ENCODE measurements at regions not wholly inside any gene's neighbourhood (a gene's known extent, or its start where the extent isn't known, plus 50 kb on each side); places are given as distances from the start of the nearest gene placed in this dataset.
"Not testable (repeated sequence)": the region's sequence is repeated elsewhere in the genome, so short reads cannot be mapped to it uniquely, and the experiment has no call there.

DNA sequence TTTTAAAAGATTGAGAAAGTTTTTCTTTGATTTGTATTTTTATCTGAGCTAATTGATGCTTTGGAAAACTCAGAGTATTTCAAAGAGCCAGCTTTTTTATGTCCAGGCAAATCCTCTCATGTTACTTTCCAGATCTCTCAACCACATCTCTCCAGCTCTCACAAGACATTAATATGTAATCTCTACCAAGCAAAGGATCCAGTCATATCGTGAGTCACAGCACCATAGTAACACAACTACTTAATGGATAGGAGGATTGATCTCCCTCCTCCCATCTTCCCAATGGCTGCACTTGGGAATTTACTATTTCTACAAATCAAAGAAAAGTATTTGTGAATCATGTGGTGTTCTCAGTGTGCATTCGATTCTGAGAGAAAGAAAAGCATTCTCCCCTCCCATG is 63.3 kb downstream of the POU4F1 start:
- Histone ChIP-seq H3F3A (ENCODE audit: insufficient read depth, low read length) (no peaks in the 10 kb centered on the region), H3K79me2 (ENCODE audit: insufficient read depth, low read length) (no peaks in the 10 kb centered on the region), H3K9ac (ENCODE audit: low read length) (no peak overlapping the region), H3K4me3 (ENCODE audit: low read depth, low read length, poor library complexity, severe bottlenecking) (no peak overlapping the region), H3K9me2 (ENCODE audit: low read depth, low read length) (no peaks in the 10 kb centered on the region; the same call in 1 of the 2 replicates), H3K27me3 (ENCODE audit: insufficient read depth, low read length) (no peaks in the 10 kb centered on the region), H3K36me3 (ENCODE audit: insufficient read depth, low read length) (no peaks in the 10 kb centered on the region), H3K4me1 (ENCODE audit: insufficient read depth, low read length, severe bottlenecking) (no peaks in the 10 kb centered on the region), H2AFZ (ENCODE audit: low read length) (no peak overlapping the region), H4K20me1 (ENCODE audit: insufficient read depth, low read length) (no peaks in the 10 kb centered on the region), H3K27ac (ENCODE audit: low read depth, low read length, poor library complexity, severe bottlenecking) (no peak overlapping the region), H3K9me3 (ENCODE audit: low read length) (no peaks in the 10 kb centered on the region), H3K4me2 (ENCODE audit: low read length) (no peak overlapping the region)
- no peak for TF ChIP-seq EZH2 (IDR thresholded peaks at IDR 0.05; ENCODE audit: borderline replicate concordance, low read length)
- TF ChIP-seq, protein P1, sequence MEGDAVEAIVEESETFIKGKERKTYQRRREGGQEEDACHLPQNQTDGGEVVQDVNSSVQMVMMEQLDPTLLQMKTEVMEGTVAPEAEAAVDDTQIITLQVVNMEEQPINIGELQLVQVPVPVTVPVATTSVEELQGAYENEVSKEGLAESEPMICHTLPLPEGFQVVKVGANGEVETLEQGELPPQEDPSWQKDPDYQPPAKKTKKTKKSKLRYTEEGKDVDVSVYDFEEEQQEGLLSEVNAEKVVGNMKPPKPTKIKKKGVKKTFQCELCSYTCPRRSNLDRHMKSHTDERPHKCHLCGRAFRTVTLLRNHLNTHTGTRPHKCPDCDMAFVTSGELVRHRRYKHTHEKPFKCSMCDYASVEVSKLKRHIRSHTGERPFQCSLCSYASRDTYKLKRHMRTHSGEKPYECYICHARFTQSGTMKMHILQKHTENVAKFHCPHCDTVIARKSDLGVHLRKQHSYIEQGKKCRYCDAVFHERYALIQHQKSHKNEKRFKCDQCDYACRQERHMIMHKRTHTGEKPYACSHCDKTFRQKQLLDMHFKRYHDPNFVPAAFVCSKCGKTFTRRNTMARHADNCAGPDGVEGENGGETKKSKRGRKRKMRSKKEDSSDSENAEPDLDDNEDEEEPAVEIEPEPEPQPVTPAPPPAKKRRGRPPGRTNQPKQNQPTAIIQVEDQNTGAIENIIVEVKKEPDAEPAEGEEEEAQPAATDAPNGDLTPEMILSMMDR (IDR thresholded peaks at IDR 0.05; ENCODE audit: low read length), result no peak

- not testable (repeated sequence) for H3K9me3 ChIP-seq (ENCODE audit: low read length); H3K27ac ChIP-seq (ENCODE audit: low read depth, low read length, poor library complexity, severe bottlenecking); H2AFZ ChIP-seq (ENCODE audit: low read length); H3K4me1 ChIP-seq (ENCODE audit: insufficient read depth, low read length, severe bottlenecking); H3K4me3 ChIP-seq (ENCODE audit: low read depth, low read length, poor library complexity, severe bottlenecking); H4K20me1 ChIP-seq (ENCODE audit: insufficient read depth, low read length); H3K9me2 ChIP-seq (ENCODE audit: low read depth, low read length); H3K4me2 ChIP-seq (ENCODE audit: low read length); H3F3A ChIP-seq (ENCODE audit: insufficient read depth, low read length); H3K27me3 ChIP-seq (ENCODE audit: insufficient read depth, low read length); H3K79me2 ChIP-seq (ENCODE audit: insufficient read depth, low read length); H3K9ac ChIP-seq (ENCODE audit: low read length); H3K36me3 ChIP-seq (ENCODE audit: insufficient read depth, low read length)
These were observed 77.3 kb downstream of the POU4F1 start for GRCh38 chr13:78526044-78526443.

DNA sequence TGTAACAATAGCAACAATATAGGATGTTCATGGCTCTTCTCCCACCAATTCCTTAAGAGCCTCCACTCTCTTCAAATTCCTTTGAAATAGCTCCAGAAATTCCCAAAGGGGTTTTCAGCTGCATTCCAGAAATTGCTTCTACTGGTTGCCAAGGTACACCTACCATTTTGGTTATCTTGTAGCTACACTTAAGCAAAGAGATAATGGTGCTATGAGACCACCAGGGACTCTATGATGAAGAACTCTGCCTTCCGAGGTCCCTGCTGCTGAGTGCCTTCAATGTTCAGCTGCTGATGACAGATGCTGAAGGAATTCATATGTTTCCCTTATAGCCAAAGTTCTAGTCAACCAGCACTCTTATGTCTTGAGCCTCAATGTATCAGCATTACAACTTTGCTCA is 78.4 kb downstream of the POU4F1 start:
- Histone ChIP-seq H3K9ac (ENCODE audit: low read length) (no peak overlapping the region), H3K4me2 (ENCODE audit: low read length) (no peak overlapping the region), H3K36me3 (ENCODE audit: insufficient read depth, low read length) (no peaks in the 10 kb centered on the region), H3F3A (ENCODE audit: insufficient read depth, low read length) (no peaks in the 10 kb centered on the region), H3K4me1 (ENCODE audit: insufficient read depth, low read length, severe bottlenecking) (no peaks in the 10 kb centered on the region), H2AFZ (ENCODE audit: low read length) (no peak overlapping the region), H3K9me3 (ENCODE audit: low read length) (no peaks in the 10 kb centered on the region), H3K9me2 (ENCODE audit: low read depth, low read length) (no peaks in the 10 kb centered on the region), H4K20me1 (ENCODE audit: insufficient read depth, low read length) (no peaks in the 10 kb centered on the region), H3K4me3 (ENCODE audit: low read depth, low read length, poor library complexity, severe bottlenecking) (no peak overlapping the region), H3K27ac (ENCODE audit: low read depth, low read length, poor library complexity, severe bottlenecking) (no peak overlapping the region), H3K79me2 (ENCODE audit: insufficient read depth, low read length) (no peaks in the 10 kb centered on the region), H3K27me3 (ENCODE audit: insufficient read depth, low read length) (no peaks in the 10 kb centered on the region)
- TF ChIP-seq, protein P1 (IDR thresholded peaks at IDR 0.05; ENCODE audit: low read length), result no peak
- no peak for TF ChIP-seq EZH2 (IDR thresholded peaks at IDR 0.05; ENCODE audit: borderline replicate concordance, low read length)

DNA sequence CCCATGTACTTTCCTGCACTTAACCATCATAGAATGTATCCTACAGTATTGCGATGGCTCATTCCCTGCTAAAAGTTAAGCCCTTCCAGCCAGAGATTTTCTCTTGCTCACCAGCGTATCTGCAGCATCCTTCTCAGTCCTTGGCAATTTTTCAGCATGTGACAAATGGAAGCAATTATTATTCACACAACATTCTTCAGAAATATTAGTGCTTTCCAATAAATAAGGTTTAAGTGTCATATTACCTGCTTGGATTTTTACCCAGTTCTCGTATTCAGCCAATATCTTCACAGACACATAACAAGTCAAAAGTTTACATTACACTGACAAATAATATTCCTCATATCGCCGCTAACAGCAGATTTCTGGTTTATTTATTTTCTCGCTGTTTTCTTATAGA is 82.3 kb downstream of the POU4F1 start:
- Histone ChIP-seq H3K27me3 (ENCODE audit: insufficient read depth, low read length) (no peaks in the 10 kb centered on the region), H3K4me3 (ENCODE audit: low read depth, low read length, poor library complexity, severe bottlenecking) (no peak overlapping the region), H3K27ac (ENCODE audit: low read depth, low read length, poor library complexity, severe bottlenecking) (no peak overlapping the region), H3K4me1 (ENCODE audit: insufficient read depth, low read length, severe bottlenecking) (no peaks in the 10 kb centered on the region), H4K20me1 (ENCODE audit: insufficient read depth, low read length) (no peaks in the 10 kb centered on the region), H3K9me3 (ENCODE audit: low read length) (no peaks in the 10 kb centered on the region), H3F3A (ENCODE audit: insufficient read depth, low read length) (no peaks in the 10 kb centered on the region), H2AFZ (ENCODE audit: low read length) (no peak overlapping the region), H3K9ac (ENCODE audit: low read length) (no peak overlapping the region), H3K9me2 (ENCODE audit: low read depth, low read length) (no peaks in the 10 kb centered on the region), H3K36me3 (ENCODE audit: insufficient read depth, low read length) (no peaks in the 10 kb centered on the region), H3K4me2 (ENCODE audit: low read length) (no peak overlapping the region), H3K79me2 (ENCODE audit: insufficient read depth, low read length) (no peaks in the 10 kb centered on the region)
- no peak for TF ChIP-seq EZH2 (IDR thresholded peaks at IDR 0.05; ENCODE audit: borderline replicate concordance, low read length)
- TF ChIP-seq, protein P1 (IDR thresholded peaks at IDR 0.05; ENCODE audit: low read length), result no peak

All from OCI-LY1 (cell line).